Keratinocyte (primary cell): ENCODE measurements at regions not wholly inside any gene's neighbourhood (a gene's known extent, or its start where the extent isn't known, plus 50 kb on each side); places are given as distances from the start of the nearest gene placed in this dataset.

Source experiments
- DNase-seq: peaks from one replicate; pipeline ENCODE4 v3.0.0-alpha.2; 2011; ENCODE audit warnings: low read depth, missing footprints, low spot score
- FAIRE-seq: peaks from 2 replicates; lab custom pipeline; 2011; peaks lifted over from hg19 to GRCh38; lab: Jason Lieb, UNC
- H2AFZ ChIP-seq: 2 replicates; pipeline ENCODE4 v1.6.0; 2012; ENCODE audit warnings: low read length, control low read depth, inconsistent platforms; ENCODE audit not compliant: control insufficient read depth
- H3K27ac ChIP-seq: 2 replicates; pipeline ENCODE4 v1.5.1; 2011; ENCODE audit warnings: low read length; ENCODE audit not compliant: control insufficient read depth, insufficient read depth
- H3K27me3 ChIP-seq: 3 replicates; pipeline ENCODE4 v1.6.0; 2011; ENCODE audit warnings: low read length; ENCODE audit not compliant: control insufficient read depth, insufficient read depth; ENCODE audit errors: extremely low read depth
- H3K36me3 ChIP-seq, 2 experiments: 2 replicates in 1 of 2; 3 replicates in 1 of 2; pipeline ENCODE4 v1.5.1; 2011; ENCODE audit warnings: low read length in 2 of 2, mild to moderate bottlenecking in 1 of 2; ENCODE audit not compliant: control insufficient read depth in 2 of 2, insufficient read depth in 2 of 2; ENCODE audit errors: extremely low read depth in 1 of 2
- H3K4me1 ChIP-seq: 3 replicates; pipeline ENCODE4 v1.5.1; 2011; ENCODE audit warnings: low read length; ENCODE audit not compliant: control insufficient read depth, insufficient read depth; ENCODE audit errors: extremely low read depth
- H3K4me2 ChIP-seq: 3 replicates; pipeline ENCODE4 v1.6.0; 2011; ENCODE audit warnings: low read depth, low read length; ENCODE audit not compliant: control insufficient read depth, insufficient read depth; ENCODE audit errors: extremely low read depth
- H3K4me3 ChIP-seq, 3 experiments: fragments of 200-600 bp in 1 of 3; sonication (generic) in 1 of 3; 2 replicates in 2 of 3; 3 replicates in 1 of 3; pipeline ENCODE4 v1.5.1; 2011 to 2016; ENCODE audit warnings: low read length in 3 of 3, mild to moderate bottlenecking in 3 of 3, control low read depth in 2 of 3, inconsistent platforms in 1 of 3, low read depth in 1 of 3, mixed read lengths in 1 of 3, mixed run types in 1 of 3, moderate library complexity in 1 of 3; ENCODE audit not compliant: control insufficient read depth in 2 of 3, insufficient read depth in 2 of 3; ENCODE audit errors: extremely low read depth in 1 of 3
- H3K79me2 ChIP-seq: 2 replicates; pipeline ENCODE4 v1.6.0; 2012; ENCODE audit warnings: low read length; ENCODE audit not compliant: control insufficient read depth, insufficient read depth
- H3K9ac ChIP-seq: 3 replicates; pipeline ENCODE4 v1.6.0; 2011; ENCODE audit warnings: low read length; ENCODE audit not compliant: control insufficient read depth, insufficient read depth; ENCODE audit errors: extremely low read depth
- H3K9me1 ChIP-seq: 3 replicates; pipeline ENCODE4 v1.6.0; 2011; ENCODE audit warnings: low read length; ENCODE audit not compliant: control insufficient read depth, insufficient read depth; ENCODE audit errors: extremely low read depth
- H3K9me3 ChIP-seq: 2 replicates; pipeline ENCODE4 v1.5.1; 2012; ENCODE audit warnings: low read depth, low read length; ENCODE audit not compliant: control insufficient read depth
- H4K20me1 ChIP-seq: 3 replicates; pipeline ENCODE4 v1.6.0; 2011; ENCODE audit warnings: low read length; ENCODE audit not compliant: control insufficient read depth, insufficient read depth; ENCODE audit errors: extremely low read depth
- EZH2 ChIP-seq: IDR thresholded peaks from one replicate; pipeline ENCODE4 v1.6.1; 2012; ENCODE audit warnings: inconsistent platforms, mild to moderate bottlenecking, low read length, moderate library complexity
- dilution Hi-C: fragments of 300-500 bp; cut with MboI; formaldehyde crosslinking; loops from one replicate; pipeline ENCODE4 v1.7.0; 2020; ENCODE audit warnings: low sequenced_read_pairs; ENCODE audit not compliant: extremely low pct_ligation_motif_present
- TF ChIP-seq, protein P1 (sequence below), 3 experiments: IDR thresholded peaks in 1 of 3; conservative IDR thresholded peaks in 1 of 3; optimal IDR thresholded peaks in 1 of 3; 2 replicates in 2 of 3; 3 replicates in 1 of 3; pipeline versions ENCODE3 to v1.5.1; 2011; ENCODE audit warnings: low read length in 3 of 3, mild to moderate bottlenecking in 3 of 3, moderate library complexity in 2 of 3, control low read depth in 1 of 3, inconsistent platforms in 1 of 3; ENCODE audit not compliant: insufficient read depth in 2 of 3; ENCODE audit errors: extremely low read depth in 1 of 3

DNA sequence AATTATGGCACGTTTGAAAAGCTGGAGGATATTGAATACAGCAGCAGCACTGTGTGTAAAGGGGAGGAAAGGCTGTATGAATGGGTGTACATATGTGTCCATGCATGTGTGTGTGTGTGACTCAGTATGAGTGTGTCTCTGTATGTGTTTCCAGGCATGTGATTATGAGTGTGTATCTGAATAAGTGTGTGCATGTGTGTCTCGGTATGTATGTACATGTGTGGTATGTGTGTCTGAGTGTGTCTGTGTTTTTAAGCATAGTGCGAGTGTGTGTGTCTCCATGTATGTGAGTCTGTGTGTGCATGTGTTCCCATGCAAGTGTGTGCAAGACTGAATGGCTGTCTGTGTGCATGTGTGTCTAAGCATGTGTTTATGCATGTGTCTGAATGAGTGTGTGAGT is 259.1 kb upstream of the XYLT1 start:
- H3K79me2 ChIP-seq: no peaks in the 10 kb centered on the region
- no peak overlapping the region for H3K4me3 ChIP-seq
- H3K9me3 ChIP-seq: no peaks in the 10 kb centered on the region
- no peaks in the 10 kb centered on the region for H4K20me1 ChIP-seq
- H2AFZ ChIP-seq: no peak overlapping the region
- H3K27me3 ChIP-seq: no peaks in the 10 kb centered on the region
- FAIRE-seq (no peak), DNase-seq (no peak)
- no peaks in the 10 kb centered on the region for H3K36me3 ChIP-seq
- TF ChIP-seq EZH2: no peak
- TF ChIP-seq, protein P1, sequence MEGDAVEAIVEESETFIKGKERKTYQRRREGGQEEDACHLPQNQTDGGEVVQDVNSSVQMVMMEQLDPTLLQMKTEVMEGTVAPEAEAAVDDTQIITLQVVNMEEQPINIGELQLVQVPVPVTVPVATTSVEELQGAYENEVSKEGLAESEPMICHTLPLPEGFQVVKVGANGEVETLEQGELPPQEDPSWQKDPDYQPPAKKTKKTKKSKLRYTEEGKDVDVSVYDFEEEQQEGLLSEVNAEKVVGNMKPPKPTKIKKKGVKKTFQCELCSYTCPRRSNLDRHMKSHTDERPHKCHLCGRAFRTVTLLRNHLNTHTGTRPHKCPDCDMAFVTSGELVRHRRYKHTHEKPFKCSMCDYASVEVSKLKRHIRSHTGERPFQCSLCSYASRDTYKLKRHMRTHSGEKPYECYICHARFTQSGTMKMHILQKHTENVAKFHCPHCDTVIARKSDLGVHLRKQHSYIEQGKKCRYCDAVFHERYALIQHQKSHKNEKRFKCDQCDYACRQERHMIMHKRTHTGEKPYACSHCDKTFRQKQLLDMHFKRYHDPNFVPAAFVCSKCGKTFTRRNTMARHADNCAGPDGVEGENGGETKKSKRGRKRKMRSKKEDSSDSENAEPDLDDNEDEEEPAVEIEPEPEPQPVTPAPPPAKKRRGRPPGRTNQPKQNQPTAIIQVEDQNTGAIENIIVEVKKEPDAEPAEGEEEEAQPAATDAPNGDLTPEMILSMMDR (optimal IDR thresholded peaks at IDR 0.05 in 1 of 3, IDR thresholded peaks at IDR 0.05 in 1 of 3, conservative IDR thresholded peaks at IDR 0.05 in 1 of 3; ENCODE audit: extremely low read depth in 1 of 3, insufficient read depth in 2 of 3, low read length in 3 of 3): no peak
- dilution Hi-C loops: no loop called here
- no peaks in the 10 kb centered on the region for H3K4me1 ChIP-seq
- no peaks in the 10 kb centered on the region for H3K9me1 ChIP-seq
- no peak overlapping the region for H3K9ac ChIP-seq
- no peak overlapping the region for H3K4me2 ChIP-seq
- no peak overlapping the region for H3K27ac ChIP-seq

DNA sequence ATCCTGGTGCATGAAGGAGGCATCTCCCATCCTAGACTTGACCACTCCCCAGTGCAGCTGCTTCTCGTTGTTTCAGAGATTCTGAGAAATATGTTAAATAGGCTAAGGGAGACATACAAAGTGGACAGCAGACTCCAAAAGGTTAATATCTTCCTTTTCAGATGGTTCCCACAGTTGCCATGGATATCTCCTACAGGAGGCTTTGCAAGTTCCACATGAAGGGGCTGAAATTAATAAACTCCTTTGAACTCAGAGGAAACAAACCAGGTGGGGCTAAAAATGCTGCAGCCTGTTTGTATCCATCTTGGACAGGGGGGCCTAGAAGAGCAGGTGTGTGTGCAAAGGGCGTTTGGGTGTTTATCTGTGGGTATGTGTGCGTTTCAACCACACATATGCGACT is 257.4 kb upstream of the XYLT1 start:
- Histone ChIP-seq H3K4me2 (no peak overlapping the region), H3K27me3 (no peaks in the 10 kb centered on the region), H3K79me2 (no peaks in the 10 kb centered on the region), H3K9me1 (no peaks in the 10 kb centered on the region), H3K4me3 (no peak overlapping the region), H3K9me3 (no peaks in the 10 kb centered on the region), H3K27ac (no peak overlapping the region), H3K4me1 (no peaks in the 10 kb centered on the region), H3K9ac (no peak overlapping the region), H4K20me1 (no peaks in the 10 kb centered on the region), H2AFZ (no peak overlapping the region), H3K36me3 (no peaks in the 10 kb centered on the region)
- no peak for DNase-seq
- dilution Hi-C loops: no loop called here
- TF ChIP-seq, protein P1 (optimal IDR thresholded peaks at IDR 0.05 in 1 of 3, IDR thresholded peaks at IDR 0.05 in 1 of 3, conservative IDR thresholded peaks at IDR 0.05 in 1 of 3; ENCODE audit: extremely low read depth in 1 of 3, insufficient read depth in 2 of 3, low read length in 3 of 3): no peak
- no peak for TF ChIP-seq EZH2
- no peak for FAIRE-seq
